Liver (tissue), 8 donors: ENCODE measurements at regions not wholly inside any gene's neighbourhood (a gene's known extent, or its start where the extent isn't known, plus 50 kb on each side); places are given as distances from the start of the nearest gene placed in this dataset.

ENCODE experiments used
- DNase-seq: peaks from one replicate; pipeline ENCODE4 v3.0.0-alpha.2; 2017; ENCODE audit warnings: low spot score
- H3K27ac ChIP-seq, 2 donors: one replicate each; pipeline ENCODE4 v1.7.0; 2013; ENCODE audit warnings: inconsistent platforms in 2 of 2, low read length in 2 of 2, control low read depth in 1 of 2, low read depth in 1 of 2, mild to moderate bottlenecking in 1 of 2
- H3K27me3 ChIP-seq, 4 donors: one replicate each; pipeline versions ENCODE4 v1.6.1 to v1.7.0; 2013; ENCODE audit warnings: low read length in 3 of 4, inconsistent platforms in 1 of 4, mild to moderate bottlenecking in 1 of 4, moderate library complexity in 1 of 4; ENCODE audit not compliant: control insufficient read depth in 4 of 4, insufficient read depth in 4 of 4
- H3K36me3 ChIP-seq, 4 donors: one replicate each; pipeline versions ENCODE4 v1.6.1 to v1.7.0; 2013; ENCODE audit warnings: low read length in 3 of 4, mild to moderate bottlenecking in 3 of 4, low read depth in 1 of 4, moderate library complexity in 1 of 4; ENCODE audit not compliant: control insufficient read depth in 4 of 4, insufficient read depth in 3 of 4
- H3K4me1 ChIP-seq, 4 donors: one replicate each; pipeline versions ENCODE4 v1.6.1 to v1.7.0; 2013; ENCODE audit warnings: low read length in 3 of 4, mild to moderate bottlenecking in 3 of 4, moderate library complexity in 1 of 4; ENCODE audit not compliant: control insufficient read depth in 4 of 4, insufficient read depth in 4 of 4
- H3K4me3 ChIP-seq, 3 donors: one replicate each; pipeline versions ENCODE4 v1.6.1 to v1.7.0; 2013; ENCODE audit warnings: low read length in 3 of 3, control low read depth in 1 of 3, low read depth in 1 of 3, mild to moderate bottlenecking in 1 of 3
- H3K9ac ChIP-seq, 2 donors: one replicate each; pipeline ENCODE4 v1.7.0; 2013; ENCODE audit warnings: low read length in 2 of 2, mild to moderate bottlenecking in 2 of 2, moderate library complexity in 2 of 2, control low read depth in 1 of 2, low read depth in 1 of 2
- H3K9me3 ChIP-seq, 4 donors: one replicate each; pipeline versions ENCODE4 v1.6.1 to v1.7.0; 2013; ENCODE audit warnings: low read length in 3 of 4; ENCODE audit not compliant: control insufficient read depth in 4 of 4
- EGR1 ChIP-seq, 2 donors: IDR thresholded peaks; 2 replicates each; pipeline ENCODE4 v1.6.1; 2016 to 2018; ENCODE audit warnings: antibody characterized with exemption in 2 of 2, low read depth in 2 of 2
- FOXA1 ChIP-seq: IDR thresholded peaks from 2 replicates; pipeline ENCODE4 v1.6.1; 2016; ENCODE audit warnings: antibody characterized with exemption
- FOXA2 ChIP-seq: IDR thresholded peaks from 2 replicates; pipeline ENCODE4 v1.6.1; 2016; ENCODE audit warnings: antibody characterized with exemption
- GABPA ChIP-seq, 2 donors: IDR thresholded peaks in 1 of 2; conservative IDR thresholded peaks in 1 of 2; 2 replicates each; pipeline ENCODE4 v1.6.1; 2016; ENCODE audit warnings: antibody characterized with exemption in 2 of 2, mild to moderate bottlenecking in 1 of 2, moderate library complexity in 1 of 2
- HNF4A ChIP-seq, 2 donors: conservative IDR thresholded peaks; 2 replicates each; pipeline ENCODE4 v1.6.1; 2016; ENCODE audit warnings: antibody characterized with exemption in 2 of 2, mild to moderate bottlenecking in 2 of 2
- HNF4G ChIP-seq: IDR thresholded peaks from 2 replicates; pipeline ENCODE4 v1.6.1; 2016; ENCODE audit warnings: antibody characterized with exemption
- JUND ChIP-seq, 2 donors: IDR thresholded peaks; 2 replicates each; pipeline ENCODE4 v1.6.1; 2016; ENCODE audit warnings: antibody characterized with exemption in 2 of 2
- MAX ChIP-seq: IDR thresholded peaks from 2 replicates; pipeline ENCODE4 v1.6.1; 2016; ENCODE audit warnings: antibody characterized with exemption
- NR2F2 ChIP-seq: IDR thresholded peaks from 2 replicates; pipeline ENCODE4 v1.6.1; 2016; ENCODE audit warnings: antibody characterized with exemption
- RAD21 ChIP-seq, 2 donors: IDR thresholded peaks; 2 replicates each; pipeline ENCODE4 v1.6.1; 2016; ENCODE audit warnings: antibody characterized with exemption in 2 of 2, mild to moderate bottlenecking in 2 of 2
- RXRA ChIP-seq, 2 donors: IDR thresholded peaks; 2 replicates each; pipeline ENCODE4 v1.6.1; 2017 to 2018; ENCODE audit warnings: antibody characterized with exemption in 2 of 2, mild to moderate bottlenecking in 1 of 2
- SP1 ChIP-seq: IDR thresholded peaks from 2 replicates; pipeline ENCODE4 v1.6.1; 2018; ENCODE audit warnings: antibody characterized with exemption, mild to moderate bottlenecking
- TAF1 ChIP-seq: conservative IDR thresholded peaks from 2 replicates; pipeline ENCODE4 v1.6.1; 2016; ENCODE audit warnings: antibody characterized with exemption, mild to moderate bottlenecking
- YY1 ChIP-seq: IDR thresholded peaks from 2 replicates; pipeline ENCODE4 v1.6.1; 2016; ENCODE audit warnings: antibody characterized with exemption, mild to moderate bottlenecking
- whole genome bisulfite sequencing: extraction: QIAGEN DNeasy Blood & Tissue Kit; methylation state at CpG from one replicate; pipeline ENCODE4 v1.1.7; 2013; 5-methylcytosine and 5-hydroxymethylcytosine counted together
- TF ChIP-seq, protein P1 (sequence below): fragments of 150-350 bp; IDR thresholded peaks from 2 replicates; pipeline ENCODE4 v1.5.1; 2017; ENCODE audit warnings: improper control_type of control experiment, low read depth, low read length; ENCODE audit not compliant: missing input control
- TF ChIP-seq, protein P2 (sequence below): IDR thresholded peaks from 2 replicates; pipeline ENCODE4 v1.6.1; 2016; ENCODE audit warnings: antibody characterized with exemption
- TF ChIP-seq, protein P3 (sequence below): IDR thresholded peaks from 2 replicates; pipeline ENCODE4 v1.6.1; 2016; ENCODE audit warnings: antibody characterized with exemption
- TF ChIP-seq, protein P4 (sequence below): IDR thresholded peaks from 2 replicates; pipeline ENCODE4 v1.6.1; 2016; ENCODE audit warnings: antibody characterized with exemption, mild to moderate bottlenecking
- donor health status: healthy.
- donor health status: healthy.
- donor health status: healthy.
- donor health status: healthy.
- donor health status: healthy.

- TF ChIP-seq MAX, result no peak
- no peak for TF ChIP-seq RXRA (IDR thresholded peaks at IDR 0.05)
- no peak for TF ChIP-seq EGR1 (IDR thresholded peaks at IDR 0.05; ENCODE audit: low read depth in 2 of 2)
- TF ChIP-seq HNF4G, result no peak
- TF ChIP-seq, protein P1, sequence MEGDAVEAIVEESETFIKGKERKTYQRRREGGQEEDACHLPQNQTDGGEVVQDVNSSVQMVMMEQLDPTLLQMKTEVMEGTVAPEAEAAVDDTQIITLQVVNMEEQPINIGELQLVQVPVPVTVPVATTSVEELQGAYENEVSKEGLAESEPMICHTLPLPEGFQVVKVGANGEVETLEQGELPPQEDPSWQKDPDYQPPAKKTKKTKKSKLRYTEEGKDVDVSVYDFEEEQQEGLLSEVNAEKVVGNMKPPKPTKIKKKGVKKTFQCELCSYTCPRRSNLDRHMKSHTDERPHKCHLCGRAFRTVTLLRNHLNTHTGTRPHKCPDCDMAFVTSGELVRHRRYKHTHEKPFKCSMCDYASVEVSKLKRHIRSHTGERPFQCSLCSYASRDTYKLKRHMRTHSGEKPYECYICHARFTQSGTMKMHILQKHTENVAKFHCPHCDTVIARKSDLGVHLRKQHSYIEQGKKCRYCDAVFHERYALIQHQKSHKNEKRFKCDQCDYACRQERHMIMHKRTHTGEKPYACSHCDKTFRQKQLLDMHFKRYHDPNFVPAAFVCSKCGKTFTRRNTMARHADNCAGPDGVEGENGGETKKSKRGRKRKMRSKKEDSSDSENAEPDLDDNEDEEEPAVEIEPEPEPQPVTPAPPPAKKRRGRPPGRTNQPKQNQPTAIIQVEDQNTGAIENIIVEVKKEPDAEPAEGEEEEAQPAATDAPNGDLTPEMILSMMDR, result no peak
- TF ChIP-seq TAF1, result no peak
- no peak for TF ChIP-seq RAD21 (IDR thresholded peaks at IDR 0.05)
- no peak for TF ChIP-seq HNF4A (conservative IDR thresholded peaks at IDR 0.05)
- TF ChIP-seq YY1, result no peak
- no peak for TF ChIP-seq SP1
- no peak for TF ChIP-seq NR2F2
- no peak for TF ChIP-seq FOXA2
- TF ChIP-seq FOXA1, result no peak
- TF ChIP-seq, protein P2, sequence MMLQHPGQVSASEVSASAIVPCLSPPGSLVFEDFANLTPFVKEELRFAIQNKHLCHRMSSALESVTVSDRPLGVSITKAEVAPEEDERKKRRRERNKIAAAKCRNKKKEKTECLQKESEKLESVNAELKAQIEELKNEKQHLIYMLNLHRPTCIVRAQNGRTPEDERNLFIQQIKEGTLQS, result no peak
- H3K4me3 ChIP-seq, result no peak overlapping the region
- no peaks in the 10 kb centered on the region for H3K36me3 ChIP-seq
- DNase-seq, result no peak
- no peak overlapping the region for H3K9ac ChIP-seq
- H3K27ac ChIP-seq, result no peak overlapping the region
- H3K4me1 ChIP-seq, result no peaks in the 10 kb centered on the region
- no peaks in the 10 kb centered on the region for H3K27me3 ChIP-seq
- 46% methylated on average over 4 of the region's 4 CpGs for WGBS
- H3K9me3 ChIP-seq, result no peaks in the 10 kb centered on the region
These were observed 120.4 kb upstream of the GRIA4 start for GRCh38 chr11:105489446-105489845.

GRCh38 chr11:105486929-105487328 is 122.9 kb upstream of the GRIA4 start:
- no peak overlapping the region for H3K9ac ChIP-seq
- H3K27me3 ChIP-seq, result no peaks in the 10 kb centered on the region
- no peak for TF ChIP-seq JUND (IDR thresholded peaks at IDR 0.05)
- TF ChIP-seq, protein P2, result no peak
- no peak for TF ChIP-seq YY1
- no peak for TF ChIP-seq RXRA (IDR thresholded peaks at IDR 0.05)
- no peak for TF ChIP-seq FOXA2
- no peak for TF ChIP-seq GABPA (IDR thresholded peaks at IDR 0.05 in 1 of 2, conservative IDR thresholded peaks at IDR 0.05 in 1 of 2)
- no peak for TF ChIP-seq TAF1
- TF ChIP-seq, protein P3, sequence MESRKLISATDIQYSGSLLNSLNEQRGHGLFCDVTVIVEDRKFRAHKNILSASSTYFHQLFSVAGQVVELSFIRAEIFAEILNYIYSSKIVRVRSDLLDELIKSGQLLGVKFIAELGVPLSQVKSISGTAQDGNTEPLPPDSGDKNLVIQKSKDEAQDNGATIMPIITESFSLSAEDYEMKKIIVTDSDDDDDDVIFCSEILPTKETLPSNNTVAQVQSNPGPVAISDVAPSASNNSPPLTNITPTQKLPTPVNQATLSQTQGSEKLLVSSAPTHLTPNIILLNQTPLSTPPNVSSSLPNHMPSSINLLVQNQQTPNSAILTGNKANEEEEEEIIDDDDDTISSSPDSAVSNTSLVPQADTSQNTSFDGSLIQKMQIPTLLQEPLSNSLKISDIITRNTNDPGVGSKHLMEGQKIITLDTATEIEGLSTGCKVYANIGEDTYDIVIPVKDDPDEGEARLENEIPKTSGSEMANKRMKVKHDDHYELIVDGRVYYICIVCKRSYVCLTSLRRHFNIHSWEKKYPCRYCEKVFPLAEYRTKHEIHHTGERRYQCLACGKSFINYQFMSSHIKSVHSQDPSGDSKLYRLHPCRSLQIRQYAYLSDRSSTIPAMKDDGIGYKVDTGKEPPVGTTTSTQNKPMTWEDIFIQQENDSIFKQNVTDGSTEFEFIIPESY, result no peak
- no peak for TF ChIP-seq HNF4A (conservative IDR thresholded peaks at IDR 0.05)
- TF ChIP-seq, protein P4, sequence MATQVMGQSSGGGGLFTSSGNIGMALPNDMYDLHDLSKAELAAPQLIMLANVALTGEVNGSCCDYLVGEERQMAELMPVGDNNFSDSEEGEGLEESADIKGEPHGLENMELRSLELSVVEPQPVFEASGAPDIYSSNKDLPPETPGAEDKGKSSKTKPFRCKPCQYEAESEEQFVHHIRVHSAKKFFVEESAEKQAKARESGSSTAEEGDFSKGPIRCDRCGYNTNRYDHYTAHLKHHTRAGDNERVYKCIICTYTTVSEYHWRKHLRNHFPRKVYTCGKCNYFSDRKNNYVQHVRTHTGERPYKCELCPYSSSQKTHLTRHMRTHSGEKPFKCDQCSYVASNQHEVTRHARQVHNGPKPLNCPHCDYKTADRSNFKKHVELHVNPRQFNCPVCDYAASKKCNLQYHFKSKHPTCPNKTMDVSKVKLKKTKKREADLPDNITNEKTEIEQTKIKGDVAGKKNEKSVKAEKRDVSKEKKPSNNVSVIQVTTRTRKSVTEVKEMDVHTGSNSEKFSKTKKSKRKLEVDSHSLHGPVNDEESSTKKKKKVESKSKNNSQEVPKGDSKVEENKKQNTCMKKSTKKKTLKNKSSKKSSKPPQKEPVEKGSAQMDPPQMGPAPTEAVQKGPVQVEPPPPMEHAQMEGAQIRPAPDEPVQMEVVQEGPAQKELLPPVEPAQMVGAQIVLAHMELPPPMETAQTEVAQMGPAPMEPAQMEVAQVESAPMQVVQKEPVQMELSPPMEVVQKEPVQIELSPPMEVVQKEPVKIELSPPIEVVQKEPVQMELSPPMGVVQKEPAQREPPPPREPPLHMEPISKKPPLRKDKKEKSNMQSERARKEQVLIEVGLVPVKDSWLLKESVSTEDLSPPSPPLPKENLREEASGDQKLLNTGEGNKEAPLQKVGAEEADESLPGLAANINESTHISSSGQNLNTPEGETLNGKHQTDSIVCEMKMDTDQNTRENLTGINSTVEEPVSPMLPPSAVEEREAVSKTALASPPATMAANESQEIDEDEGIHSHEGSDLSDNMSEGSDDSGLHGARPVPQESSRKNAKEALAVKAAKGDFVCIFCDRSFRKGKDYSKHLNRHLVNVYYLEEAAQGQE, result no peak
- TF ChIP-seq SP1, result no peak
- TF ChIP-seq MAX, result no peak
- WGBS, result 90% methylated on average over 11 of the region's 11 CpGs
- H3K4me3 ChIP-seq, result no peak overlapping the region
- DNase-seq, result no peak
- no peak overlapping the region for H3K27ac ChIP-seq
- H3K9me3 ChIP-seq, result no peaks in the 10 kb centered on the region
- H3K36me3 ChIP-seq, result no peaks in the 10 kb centered on the region
- no peaks in the 10 kb centered on the region for H3K4me1 ChIP-seq
